Gastroesophageal sphincter (tissue), 3 donors: ENCODE measurements at regions not wholly inside any gene's neighbourhood (a gene's known extent, or its start where the extent isn't known, plus 50 kb on each side); places are given as distances from the start of the nearest gene placed in this dataset.

Experiments used
- CTCF ChIP-seq, 4 experiments: fragments of 200-600 bp in 2 of 4; fragments of 450-650 bp in 2 of 4; sonication (generic) in 1 of 4; IDR thresholded peaks; one replicate each; pipeline ENCODE4 v1.5.1; 2017 to 2019; ENCODE audit warnings: antibody characterized with exemption in 4 of 4, mild to moderate bottlenecking in 2 of 4, moderate library complexity in 2 of 4
- POLR2AphosphoS5 ChIP-seq: sonication (generic); formaldehyde crosslinking; IDR thresholded peaks from one replicate; pipeline ENCODE4 v1.6.1; 2017; ENCODE audit warnings: antibody characterized with exemption

GRCh38 chr10:78728176-78728575, 340.6 kb upstream of the ZMIZ1 start:
- TF ChIP-seq CTCF (IDR thresholded peaks at IDR 0.05) (no peak), POLR2AphosphoS5 (no peak)
